ENCODE measurements at regions not wholly inside any gene's neighbourhood (a gene's known extent, or its start where the extent isn't known, plus 50 kb on each side); places are given as distances from the start of the nearest gene placed in this dataset.

DNA sequence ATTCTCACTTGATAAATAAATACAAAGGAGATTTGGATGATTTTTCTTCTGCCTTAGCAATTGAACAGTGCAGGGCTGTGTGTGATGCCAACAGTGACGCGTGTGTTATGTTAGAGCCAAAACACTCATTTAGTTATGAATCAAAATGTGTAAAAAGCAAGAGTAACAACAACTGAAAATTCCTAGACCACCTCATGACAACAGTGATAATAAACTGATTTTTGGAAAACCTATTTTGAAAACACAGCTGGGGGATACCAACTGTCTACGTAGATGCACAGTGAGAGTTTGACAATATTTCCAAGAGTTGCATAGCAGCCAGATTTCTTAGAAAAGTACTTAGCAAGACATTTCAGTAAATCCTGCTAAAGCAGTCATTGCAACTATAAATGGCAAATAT, 323.9 kb downstream of the GALR1 start:
- DNase-seq (no peak), ATAC-seq (no peak)
- H3K27ac Mint-ChIP-seq = no peak overlapping the region
- no peaks in the 10 kb centered on the region for H3K9me3 Mint-ChIP-seq
- H3K4me1 Mint-ChIP-seq = no peaks in the 10 kb centered on the region
- H3K36me3 Mint-ChIP-seq (ENCODE audit: low read depth) = no peaks in the 10 kb centered on the region
- H3K27me3 Mint-ChIP-seq = peaks cover 16% of the 10 kb centered on the region
- no peak overlapping the region for H3K4me3 Mint-ChIP-seq

DNA sequence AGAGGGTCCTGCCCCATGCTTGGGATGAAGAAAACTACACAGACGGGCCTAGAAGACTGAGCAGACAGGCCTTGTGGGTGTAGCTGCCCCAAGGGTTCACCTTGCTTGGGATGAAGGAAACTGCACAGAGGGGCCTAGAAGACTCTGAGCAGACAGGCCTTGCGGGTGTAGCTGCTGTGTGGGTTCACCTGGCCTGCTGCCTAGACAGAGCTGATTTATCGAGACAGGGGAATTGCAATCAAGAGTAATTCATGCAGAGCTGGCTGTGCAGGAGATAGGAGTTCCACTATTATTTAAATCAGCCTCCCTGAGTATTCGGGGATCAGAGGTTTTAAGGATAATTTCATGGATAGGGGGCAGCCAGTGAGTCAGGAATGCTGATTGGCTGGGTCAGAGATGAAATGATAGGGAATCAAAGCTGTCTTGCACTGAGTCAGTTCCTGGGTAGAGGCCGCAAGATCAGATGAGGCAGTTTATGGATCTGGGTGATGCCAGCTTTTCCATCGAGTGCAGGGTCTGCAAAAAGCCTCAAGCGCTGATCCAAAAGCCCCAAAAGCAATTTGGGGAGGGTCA, 341.4 kb downstream of the GALR1 start:
- no peak for DNase-seq
- Mint-ChIP-seq H3K4me1 (no peaks in the 10 kb centered on the region), H3K4me3 (no peak overlapping the region), H3K36me3 (ENCODE audit: low read depth) (no peaks in the 10 kb centered on the region), H3K9me3 (no peaks in the 10 kb centered on the region), H3K27me3 (peaks cover 3% of the 10 kb centered on the region), H3K27ac (no peak overlapping the region)
- ATAC-seq = no peak

DNA sequence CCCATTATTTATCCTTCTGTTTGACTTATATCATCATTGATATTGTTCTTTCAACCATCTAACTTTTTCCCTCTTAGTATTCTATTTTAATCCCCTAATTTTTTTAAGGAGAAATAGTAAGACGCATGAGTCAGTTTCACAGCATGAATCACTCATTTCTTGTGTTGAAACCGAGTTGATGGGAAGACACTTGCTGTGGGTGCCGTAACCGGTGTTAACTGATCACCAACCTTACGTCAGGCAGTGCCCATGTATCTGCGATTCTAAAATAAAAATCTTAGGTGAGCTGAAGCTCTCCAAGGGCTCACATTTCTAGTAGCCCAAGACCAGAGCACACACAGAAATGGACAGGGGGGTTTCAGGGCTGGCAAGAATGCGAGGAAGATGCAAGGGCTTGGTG, 348.1 kb downstream of the GALR1 start:
- H3K9me3 Mint-ChIP-seq = no peaks in the 10 kb centered on the region
- H3K27ac Mint-ChIP-seq = no peak overlapping the region
- no peaks in the 10 kb centered on the region for H3K36me3 Mint-ChIP-seq (ENCODE audit: low read depth)
- no peak for ATAC-seq
- H3K4me3 Mint-ChIP-seq = no peak overlapping the region
- DNase-seq = no peak
- no peaks in the 10 kb centered on the region for H3K4me1 Mint-ChIP-seq
- H3K27me3 Mint-ChIP-seq = no peaks in the 10 kb centered on the region

DNA sequence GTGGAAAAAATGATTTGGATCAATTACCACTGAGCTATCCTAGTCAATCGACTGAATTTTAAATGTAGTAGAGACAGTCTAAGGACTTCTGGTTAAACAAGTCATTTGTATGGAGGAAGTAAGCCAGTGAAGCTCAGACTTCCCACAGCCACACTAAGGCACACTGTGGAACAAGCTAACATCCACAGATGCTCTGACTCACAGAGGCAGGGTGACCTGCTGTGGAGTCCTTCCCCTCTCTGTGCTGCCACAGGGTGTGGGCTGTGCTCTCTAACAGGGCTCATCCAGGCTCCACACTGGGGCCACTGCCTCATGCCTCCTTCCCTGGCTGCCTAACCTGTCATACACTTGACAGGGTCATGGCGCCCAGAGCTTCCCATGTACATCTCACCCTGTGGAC, 351.0 kb downstream of the GALR1 start:
- Mint-ChIP-seq H3K9me3 (no peaks in the 10 kb centered on the region), H3K4me3 (no peak overlapping the region), H3K36me3 (ENCODE audit: low read depth) (no peaks in the 10 kb centered on the region), H3K27ac (no peak overlapping the region), H3K27me3 (no peaks in the 10 kb centered on the region), H3K4me1 (no peaks in the 10 kb centered on the region)
- DNase-seq (no peak), ATAC-seq (no peak)

DNA sequence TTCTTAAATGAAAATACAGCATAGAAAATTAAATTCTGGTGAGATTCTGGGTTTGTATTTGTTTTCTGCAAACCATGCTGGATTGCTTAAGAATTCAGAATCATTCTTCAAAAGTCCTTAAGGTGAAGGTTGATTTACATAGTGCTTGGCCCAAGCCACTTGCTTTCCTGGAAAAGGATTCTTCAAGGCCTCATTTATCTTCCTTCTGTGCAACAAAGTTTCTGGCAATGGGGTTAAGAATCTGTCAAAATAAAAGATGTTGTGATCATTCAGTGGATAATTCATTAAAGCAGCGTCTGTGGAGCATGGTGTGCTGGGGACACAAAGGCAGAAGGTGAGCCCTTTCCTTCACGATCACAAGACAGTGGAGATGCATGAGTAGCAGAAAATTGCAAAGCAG, 351.9 kb downstream of the GALR1 start:
- ATAC-seq (no peak), DNase-seq (no peak)
- no peak overlapping the region for H3K4me3 Mint-ChIP-seq
- no peaks in the 10 kb centered on the region for H3K4me1 Mint-ChIP-seq
- no peaks in the 10 kb centered on the region for H3K27me3 Mint-ChIP-seq
- no peaks in the 10 kb centered on the region for H3K36me3 Mint-ChIP-seq (ENCODE audit: low read depth)
- no peaks in the 10 kb centered on the region for H3K9me3 Mint-ChIP-seq
- no peak overlapping the region for H3K27ac Mint-ChIP-seq

DNA sequence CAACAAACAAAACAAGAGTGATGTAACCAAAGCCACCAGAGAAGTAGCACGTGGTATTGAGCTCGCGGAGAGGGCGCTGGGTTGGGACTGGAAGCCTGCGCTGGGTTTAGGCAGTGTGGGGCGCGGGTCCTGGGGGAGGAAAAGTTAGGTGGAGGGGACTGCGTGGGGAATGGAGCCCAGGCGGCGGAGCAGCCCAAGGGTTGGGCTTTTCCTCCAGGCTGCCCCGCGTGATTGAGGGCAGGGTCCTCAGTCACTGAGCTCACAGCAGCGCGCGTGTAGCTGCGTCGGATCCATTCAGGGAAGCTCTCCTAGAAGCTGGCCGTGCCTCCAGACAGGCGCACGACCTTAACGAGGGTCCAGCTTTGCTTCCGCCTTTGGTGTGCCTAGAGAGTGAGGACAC, 357.4 kb downstream of the GALR1 start:
- H3K4me1 Mint-ChIP-seq = no peaks in the 10 kb centered on the region
- no peak overlapping the region for H3K27ac Mint-ChIP-seq
- no peaks in the 10 kb centered on the region for H3K36me3 Mint-ChIP-seq (ENCODE audit: low read depth)
- DNase-seq (no peak), ATAC-seq (no peak)
- no peak overlapping the region for H3K4me3 Mint-ChIP-seq
- H3K27me3 Mint-ChIP-seq = no peaks in the 10 kb centered on the region
- H3K9me3 Mint-ChIP-seq = no peaks in the 10 kb centered on the region

DNA sequence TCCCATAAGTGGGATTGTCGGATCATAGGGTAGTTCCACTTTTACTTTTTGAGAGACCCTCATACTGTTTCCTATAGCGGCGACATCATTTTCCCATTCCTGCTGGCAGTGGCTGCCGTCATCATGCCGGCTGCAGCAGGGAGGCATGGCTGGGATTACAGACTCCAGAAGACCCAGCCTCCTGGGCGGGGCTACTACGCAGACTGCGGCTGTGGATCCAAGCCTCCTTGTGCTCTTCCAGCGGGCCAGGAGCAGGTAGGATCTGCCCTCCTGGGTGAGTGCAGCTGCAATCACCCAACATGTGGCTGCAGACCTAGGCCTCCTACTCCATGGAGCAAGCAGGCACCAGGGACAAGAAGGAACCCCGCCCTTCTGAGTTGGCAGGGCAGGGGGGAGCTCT, 359.2 kb downstream of the GALR1 start:
- Mint-ChIP-seq H3K36me3 (ENCODE audit: low read depth) (no peaks in the 10 kb centered on the region), H3K27ac (no peak overlapping the region), H3K4me3 (no peak overlapping the region), H3K4me1 (no peaks in the 10 kb centered on the region), H3K27me3 (peaks cover 3% of the 10 kb centered on the region), H3K9me3 (no peaks in the 10 kb centered on the region)
- ATAC-seq (no peak), DNase-seq (no peak)

DNA sequence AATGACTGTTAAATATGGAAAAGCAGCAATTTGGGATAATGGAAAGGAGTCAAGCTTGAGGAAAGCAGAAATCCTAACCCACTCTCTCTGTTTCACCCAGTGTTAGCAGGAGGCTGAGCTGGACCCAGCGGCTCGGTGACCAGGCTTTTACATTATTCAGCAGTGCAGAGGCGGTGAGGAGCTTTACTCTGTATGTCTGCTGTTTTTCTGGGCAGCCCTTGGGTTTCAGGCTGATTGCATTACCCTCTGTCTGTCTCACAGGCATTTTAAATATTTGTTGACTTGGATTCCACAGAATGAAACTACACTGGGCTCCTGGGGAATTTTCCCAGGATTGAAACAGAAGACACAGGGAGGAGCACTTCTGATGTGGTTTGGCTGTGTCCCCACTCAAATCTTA, 368.0 kb downstream of the GALR1 start:
- no peaks in the 10 kb centered on the region for H3K36me3 Mint-ChIP-seq (ENCODE audit: low read depth)
- peaks cover 7% of the 10 kb centered on the region for H3K4me1 Mint-ChIP-seq
- ATAC-seq = no peak
- H3K27ac Mint-ChIP-seq = no peak overlapping the region
- peaks cover 6% of the 10 kb centered on the region for H3K27me3 Mint-ChIP-seq
- DNase-seq = no peak
- H3K4me3 Mint-ChIP-seq = no peak overlapping the region
- H3K9me3 Mint-ChIP-seq = no peaks in the 10 kb centered on the region

DNA sequence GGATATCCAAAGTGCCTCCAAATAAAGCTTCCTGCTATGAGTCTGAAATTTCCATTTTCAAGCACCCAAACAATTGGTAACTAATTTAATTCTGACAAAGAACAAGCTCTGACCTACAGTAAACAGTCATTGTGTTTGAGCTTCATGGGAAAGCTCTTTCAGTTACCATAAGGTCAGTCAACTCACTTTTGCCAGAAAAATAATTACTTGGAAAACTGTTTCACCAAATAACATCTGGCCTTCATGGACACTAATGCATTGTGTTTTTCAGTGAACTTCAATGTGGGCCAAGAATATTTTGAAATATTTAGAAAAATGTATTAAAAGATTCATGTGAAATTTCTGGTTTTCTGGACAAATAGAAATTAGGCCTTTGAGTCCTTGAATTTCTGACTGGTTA, 369.9 kb downstream of the GALR1 start:
- H3K4me1 Mint-ChIP-seq = peaks cover 7% of the 10 kb centered on the region
- no peaks in the 10 kb centered on the region for H3K9me3 Mint-ChIP-seq
- DNase-seq = no peak
- H3K27me3 Mint-ChIP-seq = no peaks in the 10 kb centered on the region
- no peak overlapping the region for H3K4me3 Mint-ChIP-seq
- ATAC-seq = no peak
- H3K27ac Mint-ChIP-seq = no peak overlapping the region
- H3K36me3 Mint-ChIP-seq (ENCODE audit: low read depth) = no peaks in the 10 kb centered on the region

DNA sequence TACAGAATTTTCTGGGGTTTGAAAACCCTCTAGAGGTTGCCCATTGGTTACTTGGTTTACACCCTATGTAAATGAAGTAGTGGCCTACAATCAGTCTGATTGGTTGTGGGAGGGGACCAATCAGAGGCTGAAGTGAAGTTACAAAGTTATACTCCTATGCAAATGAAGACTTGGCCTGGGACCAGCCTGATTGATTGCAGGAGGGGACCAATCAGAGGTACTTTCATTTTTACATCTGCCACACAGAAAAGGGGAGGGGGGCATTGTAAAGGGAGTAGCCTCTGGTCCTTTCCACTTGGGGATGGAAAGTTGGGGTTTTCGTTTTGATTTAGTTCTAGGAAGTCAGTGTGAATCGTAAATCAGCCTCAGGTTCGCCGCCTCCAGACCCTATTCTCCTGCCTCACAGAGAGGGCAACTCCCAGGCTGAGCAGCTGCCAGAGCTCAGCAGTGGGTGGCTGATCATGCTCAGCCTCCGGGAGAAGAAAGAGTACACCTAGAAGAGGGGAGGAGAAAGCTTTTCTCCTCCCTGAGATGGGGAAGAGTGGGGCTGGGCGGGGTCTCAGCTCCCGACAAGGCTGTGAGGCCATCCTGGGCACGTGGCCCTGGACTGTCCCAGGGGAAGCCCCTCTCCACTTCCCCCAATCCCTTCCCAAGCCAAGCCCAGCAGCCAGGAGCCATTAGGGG, 372.5 kb downstream of the GALR1 start:
- no peak overlapping the region for H3K27ac Mint-ChIP-seq
- no peak overlapping the region for H3K4me3 Mint-ChIP-seq
- DNase-seq = peak; percentile 3
- H3K36me3 Mint-ChIP-seq (ENCODE audit: low read depth) = no peaks in the 10 kb centered on the region
- peaks cover 7% of the 10 kb centered on the region for H3K4me1 Mint-ChIP-seq
- H3K27me3 Mint-ChIP-seq = peaks cover 2% of the 10 kb centered on the region
- no peaks in the 10 kb centered on the region for H3K9me3 Mint-ChIP-seq
- peak; percentile 66 for ATAC-seq

DNA sequence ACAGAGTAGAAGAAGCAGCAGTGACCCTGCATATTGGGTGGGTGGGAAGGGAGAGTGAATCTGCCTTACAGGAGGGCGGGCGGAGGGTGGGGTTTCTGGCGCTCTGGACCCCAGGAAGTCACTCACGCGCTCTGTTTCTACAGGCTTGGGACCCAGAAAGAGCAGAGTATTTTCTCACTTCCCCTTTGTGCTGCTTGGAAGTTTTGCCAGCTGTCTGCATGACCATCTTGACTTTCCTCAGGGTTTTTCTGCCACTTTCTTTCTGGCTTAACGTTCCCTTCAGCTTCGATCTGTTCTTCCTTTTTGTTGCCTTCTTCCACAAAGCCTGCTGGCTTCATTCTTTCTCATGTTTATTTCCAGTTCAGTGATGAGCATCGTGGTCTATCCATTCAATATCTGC, 383.1 kb downstream of the GALR1 start:
- Mint-ChIP-seq H3K27ac (no peak overlapping the region), H3K27me3 (peaks cover 12% of the 10 kb centered on the region), H3K4me3 (no peak overlapping the region), H3K36me3 (ENCODE audit: low read depth) (no peaks in the 10 kb centered on the region), H3K4me1 (no peaks in the 10 kb centered on the region), H3K9me3 (no peaks in the 10 kb centered on the region)
- ATAC-seq (no peak), DNase-seq (no peak)

DNA sequence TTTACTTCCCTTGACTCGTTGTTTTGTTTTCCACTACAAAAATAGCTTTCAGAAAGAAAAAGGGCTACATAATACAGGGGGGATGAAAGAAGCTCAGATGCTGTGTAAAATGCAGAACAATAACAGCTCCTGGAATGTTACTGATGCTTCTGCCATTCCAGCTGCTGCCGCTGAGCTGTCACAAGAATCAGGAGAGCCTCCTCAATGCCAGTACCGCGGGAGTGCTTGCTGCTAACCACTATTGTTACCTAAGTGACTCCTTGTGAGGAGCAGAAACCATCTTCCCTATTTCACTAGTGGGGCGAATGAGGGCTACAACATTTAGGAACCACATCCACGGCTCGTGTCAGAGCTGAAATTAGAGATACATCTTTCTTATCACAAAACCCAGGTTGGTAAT, 384.8 kb downstream of the GALR1 start:
- peaks cover 14% of the 10 kb centered on the region for H3K27me3 Mint-ChIP-seq
- H3K9me3 Mint-ChIP-seq = no peaks in the 10 kb centered on the region
- DNase-seq = no peak
- no peak for ATAC-seq
- H3K4me3 Mint-ChIP-seq = no peak overlapping the region
- H3K27ac Mint-ChIP-seq = no peak overlapping the region
- H3K4me1 Mint-ChIP-seq = no peaks in the 10 kb centered on the region
- no peaks in the 10 kb centered on the region for H3K36me3 Mint-ChIP-seq (ENCODE audit: low read depth)

DNA sequence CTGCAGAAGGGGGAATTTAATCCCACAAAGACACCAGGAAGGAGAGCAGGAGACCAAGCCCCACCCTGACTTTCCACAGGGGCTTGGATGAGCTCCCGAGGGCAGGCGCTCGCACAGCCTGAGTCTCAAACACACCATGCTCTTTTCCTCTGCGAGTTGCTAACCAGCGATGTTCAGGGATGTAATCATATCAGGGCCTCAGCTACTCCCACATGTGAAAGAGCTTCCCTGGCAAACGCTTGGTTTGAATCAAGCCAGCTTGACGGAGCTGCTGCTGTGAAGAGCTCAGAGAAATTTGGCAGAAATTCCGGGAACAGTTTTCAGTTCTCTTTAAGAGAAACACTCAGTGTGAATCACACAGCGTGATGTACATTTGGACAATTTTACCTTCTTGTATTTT, 385.8 kb downstream of the GALR1 start:
- no peak for ATAC-seq
- Mint-ChIP-seq H3K27me3 (peaks cover 14% of the 10 kb centered on the region), H3K4me3 (no peak overlapping the region), H3K4me1 (no peaks in the 10 kb centered on the region), H3K36me3 (ENCODE audit: low read depth) (no peaks in the 10 kb centered on the region), H3K27ac (no peak overlapping the region), H3K9me3 (no peaks in the 10 kb centered on the region)
- DNase-seq = no peak

DNA sequence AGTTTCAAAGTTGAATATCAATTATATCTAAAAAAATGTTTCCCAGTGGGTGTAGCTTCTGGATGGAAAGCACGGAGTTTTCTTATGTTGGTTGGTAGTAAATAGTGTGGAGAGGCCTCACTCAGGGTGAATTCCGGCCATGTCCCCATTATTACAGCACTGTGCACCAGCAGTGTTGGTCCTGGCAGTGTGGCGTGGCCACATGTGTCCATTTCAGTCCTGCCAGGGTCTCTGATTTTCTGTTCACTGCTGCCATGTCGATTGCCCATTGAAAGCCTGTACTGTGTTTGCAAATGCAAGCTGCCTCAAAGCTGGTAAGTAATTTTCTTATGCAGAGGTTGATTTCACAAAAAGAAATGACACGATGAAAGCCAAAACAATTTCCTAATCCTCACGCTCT, 386.2 kb downstream of the GALR1 start:
- DNase-seq (no peak), ATAC-seq (no peak)
- Mint-ChIP-seq H3K4me3 (no peak overlapping the region), H3K27me3 (peaks cover 16% of the 10 kb centered on the region), H3K36me3 (ENCODE audit: low read depth) (no peaks in the 10 kb centered on the region), H3K27ac (no peak overlapping the region), H3K9me3 (no peaks in the 10 kb centered on the region), H3K4me1 (no peaks in the 10 kb centered on the region)

DNA sequence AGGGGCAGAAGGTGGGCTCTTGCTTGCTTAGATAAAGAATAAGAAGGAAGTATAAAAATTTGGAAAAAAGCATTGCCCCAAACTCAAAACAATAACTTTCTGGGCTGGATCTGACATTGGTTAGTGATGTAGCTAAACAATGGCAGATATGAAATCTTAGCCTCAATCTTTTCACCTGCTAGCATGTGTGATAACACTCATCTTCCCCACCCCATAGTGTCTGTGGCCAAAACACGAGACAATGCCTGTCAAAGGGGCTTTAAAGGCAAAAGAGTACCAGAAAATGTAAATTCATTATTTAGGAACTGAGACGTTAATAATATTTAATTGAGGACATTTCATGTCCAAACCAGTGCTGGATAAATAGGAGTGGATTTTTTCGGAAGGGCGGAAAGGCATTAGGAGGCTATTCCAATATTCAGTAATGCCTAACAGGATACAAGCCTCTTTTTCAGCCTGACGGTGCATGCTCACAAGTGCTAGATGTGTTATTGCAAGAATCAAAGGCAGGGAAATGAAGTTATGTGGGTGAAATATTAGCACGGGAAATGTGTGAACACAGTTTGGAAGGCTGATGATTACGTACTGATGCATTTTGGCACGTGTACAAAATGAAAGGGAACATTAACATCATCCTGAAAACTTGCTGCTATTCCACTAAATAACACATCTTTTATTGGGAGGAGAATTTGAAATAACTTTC, 395.7 kb downstream of the GALR1 start:
- H3K27ac Mint-ChIP-seq = no peak overlapping the region
- ATAC-seq (no peak), DNase-seq (no peak)
- no peaks in the 10 kb centered on the region for H3K9me3 Mint-ChIP-seq
- no peaks in the 10 kb centered on the region for H3K4me1 Mint-ChIP-seq
- H3K27me3 Mint-ChIP-seq = peaks cover 4% of the 10 kb centered on the region
- no peaks in the 10 kb centered on the region for H3K36me3 Mint-ChIP-seq (ENCODE audit: low read depth)
- H3K4me3 Mint-ChIP-seq = no peak overlapping the region
